ENCODE measurements at regions not wholly inside any gene's neighbourhood (a gene's known extent, or its start where the extent isn't known, plus 50 kb on each side); places are given as distances from the start of the nearest gene placed in this dataset.

GRCh38 chr17:79273660-79274059 is 199.0 kb downstream of the ENGASE start:
- DNase-seq = no peak

GRCh38 chr17:79272666-79273219 is 198.1 kb downstream of the ENGASE start:
- DNase-seq = no peak

- no peak for DNase-seq
Measured at GRCh38 chr17:79272220-79272619, 197.6 kb downstream of the ENGASE start.

- DNase-seq = no peak
Measured at GRCh38 chr17:79269620-79270019, 195.0 kb downstream of the ENGASE start.

- DNase-seq = no peak
Measured at GRCh38 chr17:79263191-79263590, 188.6 kb downstream of the ENGASE start.

- DNase-seq = no peak
Measured at GRCh38 chr17:79262624-79263023, 188.0 kb downstream of the ENGASE start.

GRCh38 chr17:79261355-79262072 is 186.9 kb downstream of the ENGASE start:
- no peak for DNase-seq

GRCh38 chr17:79258843-79259242 is 184.2 kb downstream of the ENGASE start:
- no peak for DNase-seq

- no peak for DNase-seq
Measured at GRCh38 chr17:79258041-79258440, 183.4 kb downstream of the ENGASE start.

GRCh38 chr17:79255926-79256585 is 181.4 kb downstream of the ENGASE start:
- no peak for DNase-seq

- no peak for DNase-seq
Measured at GRCh38 chr17:79255456-79255855, 180.8 kb downstream of the ENGASE start.

- no peak for DNase-seq
Measured at GRCh38 chr17:79255046-79255445, 180.4 kb downstream of the ENGASE start.

- no peak for DNase-seq
Measured at GRCh38 chr17:79252886-79253285, 178.3 kb downstream of the ENGASE start.

- DNase-seq = no peak
Measured at GRCh38 chr17:79251824-79252223, 177.2 kb downstream of the ENGASE start.

GRCh38 chr17:79249929-79250521 is 175.4 kb downstream of the ENGASE start:
- DNase-seq = no peak

GRCh38 chr17:79248843-79249493 is 174.3 kb downstream of the ENGASE start:
- DNase-seq = no peak

- no peak for DNase-seq
Measured at GRCh38 chr17:79246225-79247190, 171.9 kb downstream of the ENGASE start.

- DNase-seq = no peak
Measured at GRCh38 chr17:79244665-79245064, 170.0 kb downstream of the ENGASE start.

- no peak for DNase-seq
Measured at GRCh38 chr17:79243996-79244395, 169.4 kb downstream of the ENGASE start.

GRCh38 chr17:79243603-79243990 is 169.0 kb downstream of the ENGASE start:
- DNase-seq = no peak

- no peak for DNase-seq
Measured at GRCh38 chr17:79242873-79243602, 168.4 kb downstream of the ENGASE start.
